Adrenal gland (tissue), 9 donors: ENCODE measurements at regions not wholly inside any gene's neighbourhood (a gene's known extent, or its start where the extent isn't known, plus 50 kb on each side); places are given as distances from the start of the nearest gene placed in this dataset.
"Not testable (repeated sequence)": the region's sequence is repeated elsewhere in the genome, so short reads cannot be mapped to it uniquely, and the experiment has no call there.

Experiments used
- DNase-seq, 7 donors: peaks; one replicate each; pipeline ENCODE4 v3.0.0-alpha.2; 2019 to 2020
- H3K27ac ChIP-seq, 5 donors: fragments of 200-600 bp; sonication (generic) in 4 of 5; 1 replicate in 3 of 5; 2 replicates in 2 of 5; pipeline versions ENCODE4 v1.5.1 to v1.8.0; 2016 to 2020; ENCODE audit warnings: mild to moderate bottlenecking in 1 of 5
- H3K27me3 ChIP-seq: fragments of 200-600 bp; 2 replicates; pipeline ENCODE4 v1.8.0; 2021
- H3K36me3 ChIP-seq, 2 donors: fragments of 200-600 bp; replicated peaks in 1 of 2; 1 replicate in 1 of 2; 2 replicates in 1 of 2; pipeline versions ENCODE4 v1.5.1 to v1.8.0; 2018 to 2022
- H3K4me1 ChIP-seq, 2 donors: fragments of 200-600 bp; replicated peaks in 1 of 2; 1 replicate in 1 of 2; 2 replicates in 1 of 2; pipeline versions ENCODE4 v1.5.1 to v1.8.0; 2018 to 2021
- H3K4me3 ChIP-seq, 4 donors: fragments of 200-600 bp; sonication (generic) in 3 of 4; one replicate each; pipeline ENCODE4 v1.5.1; 2016 to 2018
- H3K9me3 ChIP-seq, 3 donors: fragments of 200-600 bp; sonication (generic) in 1 of 3; replicated peaks in 1 of 3; 1 replicate in 2 of 3; 2 replicates in 1 of 3; pipeline versions ENCODE4 v1.5.1 to v1.8.0; 2016 to 2021
- CTCF ChIP-seq, 6 experiments: fragments of 450-650 bp in 4 of 6; fragments of 200-600 bp in 2 of 6; sonication (generic) in 1 of 6; IDR thresholded peaks; 1 replicate in 5 of 6; 2 replicates in 1 of 6; pipeline versions ENCODE4 v1.5.1 to v1.8.0; 2016 to 2021; ENCODE audit warnings: antibody characterized with exemption in 6 of 6, mild to moderate bottlenecking in 2 of 6, moderate library complexity in 1 of 6
- POLR2A ChIP-seq, 2 donors: fragments of 450-650 bp; IDR thresholded peaks; one replicate each; pipeline ENCODE4 v1.6.1; 2017; ENCODE audit warnings: antibody characterized with exemption in 2 of 2, mild to moderate bottlenecking in 2 of 2, moderate library complexity in 1 of 2
- WGBS, 4 donors: extraction: QIAGEN DNeasy Blood & Tissue Kit in 2 of 4; methylation state at CpG; one replicate each; pipeline versions ENCODE4 v1.1.5 to v1.1.7; 2013 to 2017; 5-methylcytosine and 5-hydroxymethylcytosine counted together
- intact Hi-C, 2 donors: fragments of 100-400 bp; cut with DNase I; formaldehyde crosslinking; loops; one replicate each; pipeline versions ENCODE4 v1.14.1 to v1.15.0; 2022 to 2023
- donor health status: healthy with polysubstance abuse.
- donor health status: Bipolar disorder and iron deficiency.
- donor health status: DM: yes; HTN: yes; CAD: no.
- donor health status: DM: no; HTN: no; CAD: no.
- donor health status: DM: no; HTN: no; CAD: no.

GRCh38 chr22:22193923-22194322 lies 50.7 kb upstream of the VPREB1 start:
- intact Hi-C loops = no loop called here
- H3K9me3 ChIP-seq = no peaks in the 10 kb centered on the region
- no peak overlapping the region for H3K4me3 ChIP-seq
- H3K27me3 ChIP-seq = no peaks in the 10 kb centered on the region
- no peak for DNase-seq
- no peaks in the 10 kb centered on the region for H3K4me1 ChIP-seq
- WGBS, 4 donors = 59 to 78% (median 73%) methylated on average over 2 of the region's 2 CpGs
- H3K27ac ChIP-seq = no peak overlapping the region
- H3K36me3 ChIP-seq = no peaks in the 10 kb centered on the region
- no peak for TF ChIP-seq POLR2A (IDR thresholded peaks at IDR 0.05)
- TF ChIP-seq CTCF (IDR thresholded peaks at IDR 0.05) = no peak

GRCh38 chr22:22193462-22193861 lies 51.1 kb upstream of the VPREB1 start:
- H3K27ac ChIP-seq, H3K9me3 ChIP-seq, H3K27me3 ChIP-seq, H3K4me1 ChIP-seq, DNase-seq, intact Hi-C loops, H3K4me3 ChIP-seq, H3K36me3 ChIP-seq: not testable (repeated sequence)
- 39 to 62% (median 56%) methylated on average over 2 to 4 of the region's 4 CpGs for WGBS, 4 donors

GRCh38 chr22:22193006-22193405 lies 51.6 kb upstream of the VPREB1 start:
- DNase-seq, H3K9me3 ChIP-seq, H3K27me3 ChIP-seq, H3K4me3 ChIP-seq, H3K36me3 ChIP-seq, H3K27ac ChIP-seq, H3K4me1 ChIP-seq, intact Hi-C loops: not testable (repeated sequence)
- 8 to 57% (median 38%) methylated on average over 2 to 4 of the region's 4 CpGs for WGBS, 4 donors

- 46 to 50% (median 49%) methylated on average over 3 to 4 of the region's 4 CpGs for WGBS, 4 donors
These were observed 54.8 kb upstream of the VPREB1 start for GRCh38 chr22:22189796-22190195.

GRCh38 chr22:22187863-22188262 lies 56.7 kb upstream of the VPREB1 start:
- H3K27ac ChIP-seq, H3K4me3 ChIP-seq, H3K9me3 ChIP-seq, intact Hi-C loops, H3K36me3 ChIP-seq, DNase-seq, H3K4me1 ChIP-seq: not testable (repeated sequence)
- H3K27me3 ChIP-seq = peaks cover 11% of the 10 kb centered on the region
- WGBS, 4 donors = 72 to 79% (median 77%) methylated on average over 8 to 11 of the region's 11 CpGs

More at GRCh38 chr22:22189796-22190195, 54.8 kb upstream of the VPREB1 start:
- DNase-seq, H3K9me3 ChIP-seq, H3K36me3 ChIP-seq, H3K4me1 ChIP-seq, H3K27ac ChIP-seq, intact Hi-C loops, H3K4me3 ChIP-seq: not testable (repeated sequence)
- H3K27me3 ChIP-seq = peaks cover 11% of the 10 kb centered on the region

GRCh38 chr22:22187299-22187698 lies 57.3 kb upstream of the VPREB1 start:
- H3K4me1 ChIP-seq = no peaks in the 10 kb centered on the region
- H3K36me3 ChIP-seq = no peaks in the 10 kb centered on the region
- H3K27me3 ChIP-seq = peaks cover 11% of the 10 kb centered on the region
- intact Hi-C loops = no loop called here
- 47 to 55% (median 53%) methylated on average over 3 of the region's 3 CpGs for WGBS, 4 donors
- H3K9me3 ChIP-seq = no peaks in the 10 kb centered on the region
- TF ChIP-seq CTCF (IDR thresholded peaks at IDR 0.05) (no peak), POLR2A (IDR thresholded peaks at IDR 0.05) (no peak)
- H3K27ac ChIP-seq = no peak overlapping the region
- H3K4me3 ChIP-seq = no peak overlapping the region
- DNase-seq = no peak
